ENCODE measurements at regions not wholly inside any gene's neighbourhood (a gene's known extent, or its start where the extent isn't known, plus 50 kb on each side); places are given as distances from the start of the nearest gene placed in this dataset.
A peak's percentile ranks its signal among the peaks of the same experiment; 100 is the strongest.
"Not testable (repeated sequence)": the region's sequence is repeated elsewhere in the genome, so short reads cannot be mapped to it uniquely, and the experiment has no call there.

DNA sequence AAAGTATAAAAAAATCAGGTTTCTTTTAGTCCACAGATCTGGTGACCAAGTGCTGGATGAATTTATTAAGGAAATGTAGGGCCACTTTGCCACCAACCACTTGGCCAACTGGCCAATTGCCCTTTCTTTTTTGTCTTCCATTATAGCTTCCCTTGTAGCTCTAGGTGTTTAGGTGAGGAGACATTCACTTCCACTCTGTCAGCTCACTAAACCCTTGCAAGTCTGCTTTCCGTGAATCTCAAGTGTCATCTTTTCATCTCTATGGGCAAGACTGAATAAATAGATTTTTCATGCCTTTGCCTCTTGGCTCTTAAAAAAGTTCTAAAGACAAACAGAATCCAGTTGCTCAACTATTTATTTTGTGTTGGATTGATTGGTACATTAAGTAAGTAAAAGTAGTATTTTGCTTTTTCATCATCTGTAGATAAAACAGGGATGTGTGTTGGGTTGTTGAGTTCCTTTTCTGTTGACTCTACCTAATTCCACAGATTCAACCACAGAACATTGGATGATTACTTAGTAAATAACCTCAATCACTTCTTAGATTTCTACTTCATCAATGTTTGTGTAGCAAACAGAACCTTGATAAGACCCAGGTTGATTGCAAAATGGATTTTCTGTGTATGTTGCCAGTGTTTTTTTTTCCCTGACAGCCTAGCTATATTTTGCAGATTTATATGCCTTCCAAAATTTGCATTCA, 68.1 kb upstream of the GRXCR1 start:
- DNase-seq: no peak

- DNase-seq: no peak
These were observed 71.3 kb upstream of the GRXCR1 start for GRCh38 chr4:42821230-42821629.

DNA sequence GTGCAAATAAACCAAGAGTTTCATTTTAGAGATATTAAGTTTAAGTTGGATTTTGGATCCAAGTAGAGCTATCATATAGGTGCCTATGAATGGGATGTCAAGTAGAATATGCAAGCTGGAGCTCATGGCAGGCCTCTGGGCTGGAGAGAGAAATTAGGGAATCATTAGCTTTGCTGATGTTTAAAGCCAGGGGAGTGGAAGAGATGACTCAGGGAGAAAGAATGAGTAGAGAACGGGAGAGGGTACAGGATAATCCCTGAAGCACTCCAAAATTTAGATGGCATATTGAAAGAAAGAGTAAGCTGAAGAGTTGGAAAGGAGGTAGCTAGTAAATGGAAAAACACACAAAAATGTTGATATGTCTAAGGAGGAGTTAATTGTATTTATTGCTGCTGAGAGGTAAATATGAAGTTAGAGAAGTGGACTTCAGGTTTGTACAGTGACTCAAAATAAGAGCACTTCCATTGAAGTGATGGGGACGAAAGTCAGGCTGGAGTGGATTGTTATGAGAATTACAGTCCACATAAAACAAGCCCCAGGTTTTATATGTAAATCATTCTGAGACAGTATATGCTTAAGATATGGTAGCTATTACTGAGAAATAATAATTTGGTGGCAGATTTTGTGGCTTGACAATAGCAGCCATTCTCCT, 72.5 kb upstream of the GRXCR1 start:
- no peak for DNase-seq

GRCh38 chr4:42817913-42818312, 74.6 kb upstream of the GRXCR1 start:
- no peak for DNase-seq

DNA sequence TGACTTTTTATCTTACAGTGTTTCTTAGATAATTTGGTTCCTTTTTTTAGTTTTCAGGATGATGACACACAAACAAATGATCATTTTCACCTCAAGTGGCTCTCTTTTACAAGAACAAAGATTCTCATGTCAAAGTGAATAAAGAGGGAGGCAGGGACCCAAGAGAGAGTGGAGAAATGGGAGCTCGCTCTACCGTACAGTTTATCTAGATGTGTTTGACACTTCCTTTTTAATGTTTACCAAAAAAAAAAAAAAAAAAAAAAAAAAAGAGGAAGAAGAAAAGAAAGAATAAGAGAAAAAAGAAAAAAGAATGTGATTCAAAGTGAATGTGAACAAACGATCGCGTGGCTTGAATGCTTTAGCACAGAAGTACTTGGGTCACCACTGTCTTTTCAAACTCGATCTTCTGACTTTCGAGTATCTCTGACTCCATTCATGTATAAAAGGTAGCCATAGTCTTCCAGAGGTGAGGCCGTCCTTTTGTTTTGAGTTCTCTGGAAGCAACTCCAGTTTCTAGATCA, 75.6 kb upstream of the GRXCR1 start:
- DNase-seq: no peak

- no peak for DNase-seq
These were observed 76.2 kb upstream of the GRXCR1 start for GRCh38 chr4:42816189-42816879.

GRCh38 chr4:42809419-42810084, 83.0 kb upstream of the GRXCR1 start:
- DNase-seq: no peak

DNA sequence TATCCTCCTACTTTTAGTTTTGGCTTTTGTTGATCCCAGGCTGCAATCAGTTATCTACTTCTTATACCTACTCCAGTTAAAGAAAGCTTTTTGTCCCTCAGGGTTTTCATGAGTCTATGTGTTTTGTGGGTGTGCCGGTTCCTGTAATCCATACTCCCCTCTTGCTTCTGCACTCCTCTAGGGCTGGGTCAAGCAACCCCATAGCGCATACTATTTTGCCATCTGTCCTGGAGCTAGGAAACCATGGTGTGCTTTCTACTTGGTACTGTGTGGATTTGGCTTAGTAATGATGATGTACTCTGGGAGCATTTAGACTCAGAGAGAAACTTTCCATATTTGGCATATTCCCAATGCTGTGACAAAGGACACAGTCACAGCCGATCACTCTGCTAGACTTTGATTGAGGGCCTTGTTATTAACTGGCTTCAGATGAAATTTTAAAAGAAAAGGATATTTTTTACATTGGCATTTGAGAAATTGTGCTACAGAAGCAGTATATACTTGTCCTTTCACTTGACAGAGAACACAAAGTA, 86.1 kb upstream of the GRXCR1 start:
- DNase-seq: no peak

GRCh38 chr4:42789041-42789567, 103.4 kb upstream of the GRXCR1 start:
- no peak for DNase-seq

DNA sequence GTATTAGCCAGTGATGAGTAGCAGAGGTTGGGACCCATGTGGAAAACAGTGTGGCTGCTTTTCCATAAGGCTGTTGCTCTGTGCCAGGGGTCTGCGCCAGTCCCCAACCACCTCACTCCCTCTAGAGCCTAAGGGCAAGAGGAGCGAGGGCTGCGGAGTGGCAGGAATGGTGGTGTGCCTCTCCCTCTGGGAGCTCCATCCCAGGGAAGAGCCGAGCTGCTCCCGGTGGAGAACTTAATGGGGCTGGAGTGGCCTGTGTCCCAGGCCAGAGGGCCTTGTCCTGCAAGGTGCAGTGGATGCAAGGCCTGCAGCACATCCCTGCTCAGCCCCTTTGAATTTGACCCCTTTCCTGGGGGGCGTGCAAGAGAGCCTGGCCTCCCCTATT, 105.4 kb upstream of the GRXCR1 start:
- no peak for DNase-seq

- peak; percentile 1 for DNase-seq
These were observed 106.0 kb upstream of the GRXCR1 start for GRCh38 chr4:42786350-42787078.

- no peak for DNase-seq
These were observed 106.7 kb upstream of the GRXCR1 start for GRCh38 chr4:42785817-42786216.

DNA sequence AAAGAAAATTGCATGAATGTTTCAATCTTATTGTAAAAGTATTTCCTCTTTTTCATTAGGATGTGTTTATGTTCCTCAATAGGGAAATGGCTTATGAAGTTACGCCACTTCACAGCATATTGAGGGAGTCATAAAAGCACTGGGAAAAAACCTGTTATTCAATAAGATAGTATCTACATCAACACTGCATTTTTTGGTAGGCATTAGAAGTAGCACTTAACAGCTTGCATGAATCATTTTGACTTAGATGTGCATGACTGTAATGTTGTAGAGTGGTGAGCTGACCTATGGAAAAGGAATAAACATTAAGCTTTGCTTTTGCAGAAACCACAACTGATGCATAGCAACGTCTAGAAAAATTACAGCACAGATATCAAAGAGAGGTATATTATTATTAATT, 111.2 kb upstream of the GRXCR1 start:
- DNase-seq: no peak

DNA sequence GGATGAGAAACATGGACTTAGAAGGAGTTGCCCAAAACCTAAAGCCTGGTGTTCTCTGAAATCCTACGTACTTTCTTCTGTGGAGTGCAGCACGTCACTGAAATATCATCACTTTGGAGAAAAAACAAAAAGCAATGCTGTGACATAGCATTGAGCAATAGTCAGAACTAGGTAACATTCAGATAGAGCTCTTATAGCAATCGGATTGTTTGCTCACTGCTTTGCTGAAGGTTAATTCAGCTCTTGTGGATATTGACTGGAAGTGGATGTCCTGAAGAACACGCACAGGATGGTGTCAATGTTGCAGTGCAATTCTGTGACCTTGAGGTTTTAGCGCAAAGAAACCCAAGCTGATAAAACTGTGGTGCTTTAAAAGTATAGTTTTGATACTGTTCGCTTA, 114.2 kb upstream of the GRXCR1 start:
- DNase-seq: no peak

GRCh38 chr4:42768125-42768748, 111.3 kb upstream of the ATP8A1 start:
- DNase-seq: no peak

DNA sequence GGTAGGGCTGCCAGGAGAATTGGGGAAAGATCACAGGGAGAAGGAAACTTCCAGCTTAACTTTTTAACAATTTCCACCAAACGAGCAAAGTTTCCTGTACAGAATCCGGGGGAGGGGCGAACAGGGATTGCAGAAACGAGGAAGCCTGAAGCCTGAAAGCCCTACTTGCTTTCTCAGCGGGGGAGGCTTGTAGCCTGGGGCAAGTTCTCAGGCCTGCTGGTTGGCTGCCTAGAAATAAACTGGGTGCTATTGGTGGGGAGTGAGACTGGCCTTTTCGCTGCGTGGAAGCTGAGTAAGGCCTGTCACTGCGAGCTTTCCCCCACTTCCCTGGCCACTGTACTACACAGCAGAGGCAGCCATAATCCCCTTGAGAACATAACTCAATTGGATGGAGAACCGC, 110.8 kb upstream of the ATP8A1 start:
- DNase-seq: no peak

- DNase-seq: no peak
These were observed 104.9 kb upstream of the ATP8A1 start for GRCh38 chr4:42761804-42762203.

DNA sequence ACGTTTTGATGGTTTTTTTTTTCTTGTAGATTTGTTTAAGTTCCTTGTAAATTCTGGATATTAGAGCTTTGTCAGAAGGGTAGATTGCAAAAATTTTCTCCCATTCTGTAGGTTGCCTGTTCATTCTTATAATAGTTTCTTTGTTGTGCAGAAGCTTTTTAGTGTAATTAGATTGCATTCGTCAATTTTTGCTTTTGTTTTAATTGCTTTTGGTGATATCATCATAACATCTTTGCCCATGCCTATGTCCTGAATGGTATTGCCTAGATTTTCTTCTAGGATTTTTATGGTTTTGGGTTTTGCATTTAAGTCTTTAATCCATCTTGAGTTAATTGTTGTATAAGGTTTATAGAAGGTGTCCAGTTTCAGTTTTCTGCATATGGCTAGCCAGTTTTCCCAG, 98.1 kb upstream of the ATP8A1 start:
- DNase-seq: not testable (repeated sequence)

DNA sequence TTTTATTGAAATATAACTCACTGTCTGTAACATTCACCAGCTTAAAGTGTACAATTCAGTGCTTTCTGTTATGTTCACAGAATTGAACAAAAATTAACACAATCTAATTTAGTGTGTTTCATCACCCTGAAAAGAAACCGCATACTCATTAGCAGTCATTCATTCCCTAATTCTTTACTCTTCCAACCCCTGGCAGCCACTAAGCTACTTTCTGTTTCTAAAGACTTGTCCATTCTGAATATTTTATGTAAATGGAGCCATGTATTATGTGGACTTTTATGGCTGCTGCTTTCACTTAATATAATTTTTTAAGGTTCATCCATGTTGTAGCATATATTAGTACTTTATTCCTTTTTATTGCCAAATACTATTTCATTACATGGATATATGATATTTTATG, 94.7 kb upstream of the ATP8A1 start:
- DNase-seq: no peak

DNA sequence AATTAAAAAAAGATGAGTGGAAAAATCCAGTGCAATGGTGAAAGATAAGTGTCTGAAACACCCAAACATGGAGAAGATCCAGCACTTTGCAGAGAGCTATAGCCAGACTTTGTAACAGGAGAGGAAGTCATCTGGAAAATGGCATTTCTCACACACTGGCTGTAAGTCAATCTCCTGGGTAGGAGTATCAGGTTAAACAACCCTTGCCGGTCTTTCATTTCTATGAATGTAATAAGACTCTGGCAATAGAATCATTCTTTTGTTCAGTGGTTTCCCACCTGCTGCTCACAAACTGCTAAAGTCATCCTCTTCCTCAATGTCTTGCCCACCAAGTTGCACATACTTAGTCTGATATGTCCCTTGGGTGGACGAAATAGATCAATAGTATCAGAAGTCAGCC, 94.0 kb upstream of the ATP8A1 start:
- DNase-seq: peak; percentile 29

GRCh38 chr4:42750091-42750490, 93.2 kb upstream of the ATP8A1 start:
- DNase-seq: no peak

DNA sequence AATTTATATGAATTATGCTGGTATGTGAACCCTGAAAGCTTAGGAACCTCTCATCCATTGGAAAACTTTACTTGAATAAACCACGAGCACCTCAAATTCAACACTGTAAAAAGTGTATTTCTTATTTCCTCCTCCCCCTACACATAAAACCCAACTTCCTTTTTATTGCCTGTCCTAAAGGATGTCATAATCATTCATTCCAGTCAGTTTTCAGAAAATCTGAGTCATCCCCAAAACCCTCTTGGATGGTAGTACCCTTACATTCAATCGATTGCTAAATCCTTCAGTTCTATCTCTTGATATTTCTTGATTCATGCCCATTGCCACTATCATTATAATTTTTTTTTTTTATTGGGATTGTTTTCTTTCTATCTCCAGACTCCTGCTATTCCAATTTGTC, 91.1 kb upstream of the ATP8A1 start:
- no peak for DNase-seq
